GM18909 (cell line): ENCODE measurements at regions not wholly inside any gene's neighbourhood (a gene's known extent, or its start where the extent isn't known, plus 50 kb on each side); places are given as distances from the start of the nearest gene placed in this dataset.

Experiments used
- ATAC-seq: cut with Tn5 transposase; IDR thresholded peaks from one replicate; pipeline ENCODE4 v1.9.1; 2021; ENCODE audit warnings: mild to moderate bottlenecking; ENCODE audit not compliant: unreplicated experiment, poor library complexity

DNA sequence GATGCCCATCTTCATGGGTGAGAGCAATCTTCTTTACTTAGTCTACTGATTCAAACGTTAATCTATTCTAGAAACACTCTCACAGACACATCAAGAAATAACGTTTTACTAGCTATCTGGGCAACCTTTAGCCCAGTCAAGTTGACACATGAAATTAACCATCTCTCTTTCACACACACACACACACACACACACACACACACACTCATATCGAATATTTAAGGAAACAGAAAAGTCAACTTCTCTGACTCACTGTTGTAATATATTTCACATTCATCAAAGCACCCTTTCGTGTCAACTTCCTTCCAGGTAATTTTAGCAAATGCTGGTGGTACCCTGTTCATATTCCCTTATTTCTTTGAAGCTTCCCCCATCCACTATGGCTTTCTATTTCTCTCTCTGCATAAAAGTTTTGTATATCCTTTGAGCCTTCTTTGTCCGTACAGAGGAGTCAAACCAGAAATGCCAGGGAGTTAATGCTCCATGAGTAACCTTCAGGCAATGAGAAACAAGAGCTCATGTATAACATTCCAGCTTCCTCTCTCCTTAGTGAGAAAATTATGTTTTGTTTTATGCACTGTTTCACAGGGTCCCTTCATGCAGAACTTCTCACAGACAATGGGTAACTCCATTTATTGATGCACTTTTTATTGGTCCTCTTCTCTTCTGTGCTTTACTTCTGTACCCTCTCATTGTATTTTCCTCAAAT lies 335.5 kb upstream of the CBLB start:
- ATAC-seq: no peak

DNA sequence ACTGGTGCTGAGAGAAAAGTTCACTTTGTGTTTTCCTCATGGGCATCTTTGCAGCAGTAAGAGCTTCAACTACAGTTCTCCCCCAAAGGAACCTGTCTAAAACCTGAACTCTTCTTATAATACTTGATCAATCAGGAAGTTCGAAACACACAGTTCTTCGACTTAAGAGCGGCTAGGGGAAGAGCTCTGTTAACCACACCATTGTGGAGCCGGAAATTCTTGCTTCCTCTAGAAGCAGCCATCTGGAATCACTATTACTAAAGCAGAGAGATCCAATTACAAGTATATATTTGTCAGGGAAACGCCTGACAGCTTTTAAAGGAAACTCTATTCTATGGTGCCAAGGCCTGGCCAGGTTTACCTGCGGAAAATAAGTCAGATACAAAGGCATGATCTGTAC lies 337.3 kb upstream of the CBLB start:
- peak; percentile 91 for ATAC-seq

DNA sequence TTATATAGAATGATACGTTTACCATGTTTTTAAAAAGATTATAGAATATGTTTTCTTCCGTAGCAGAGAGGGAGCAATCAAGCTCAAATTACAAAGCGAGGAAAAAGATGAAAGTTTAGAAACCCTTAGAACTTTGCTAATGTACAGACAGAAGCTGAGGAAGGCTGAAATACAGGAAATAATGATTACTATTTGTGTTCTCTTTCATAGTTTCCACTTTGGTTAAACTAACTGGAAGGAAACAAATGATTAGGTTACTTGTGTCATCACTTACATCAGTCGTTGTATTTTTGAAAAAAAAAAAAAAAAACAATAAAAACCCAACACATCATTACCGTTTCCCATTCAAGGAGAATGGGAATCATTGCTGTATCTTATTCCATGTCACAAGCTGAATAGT lies 337.8 kb upstream of the CBLB start:
- peak; percentile 33 for ATAC-seq

DNA sequence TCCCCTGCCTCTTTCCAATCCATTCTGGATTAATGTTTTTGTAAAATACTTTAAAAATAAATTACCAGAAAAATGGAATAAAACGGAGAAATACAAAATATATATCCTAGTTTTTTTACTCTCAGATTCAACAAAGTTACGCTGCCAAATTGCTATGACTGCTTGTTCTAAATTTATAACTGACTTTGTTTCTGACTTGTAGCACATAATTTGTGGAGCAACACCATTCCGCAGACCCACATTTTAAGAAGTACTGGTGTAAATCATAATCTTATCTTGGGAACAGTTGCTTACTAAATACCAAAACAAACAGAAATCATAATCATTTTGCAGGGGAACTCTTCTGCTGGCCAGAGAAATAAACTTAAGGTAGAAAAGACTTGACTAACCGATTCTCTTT lies 339.4 kb upstream of the CBLB start:
- ATAC-seq: no peak

GRCh38 chr3:106208967-106209366 lies 340.2 kb upstream of the CBLB start:
- ATAC-seq: no peak

DNA sequence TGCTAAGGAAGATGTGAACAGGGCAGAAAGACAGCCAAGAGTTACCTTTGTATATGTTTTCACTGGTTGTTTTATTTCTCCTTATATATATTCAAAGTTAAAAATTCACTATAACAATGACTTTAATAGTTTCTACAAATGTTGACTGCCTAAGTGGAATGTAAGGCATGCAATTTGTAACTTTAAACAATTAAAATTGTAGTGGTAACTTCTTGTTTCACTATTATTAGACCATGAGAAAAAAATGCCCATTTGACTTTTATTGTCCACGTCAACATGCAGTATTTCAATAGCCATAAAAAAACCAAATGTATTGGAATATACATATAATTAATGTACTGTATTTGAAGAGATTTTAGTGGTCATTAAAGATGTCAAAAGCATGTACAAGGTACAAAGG lies 340.7 kb upstream of the CBLB start:
- ATAC-seq: no peak

- no peak for ATAC-seq
Observed at GRCh38 chr3:106210923-106211322, 342.1 kb upstream of the CBLB start.

DNA sequence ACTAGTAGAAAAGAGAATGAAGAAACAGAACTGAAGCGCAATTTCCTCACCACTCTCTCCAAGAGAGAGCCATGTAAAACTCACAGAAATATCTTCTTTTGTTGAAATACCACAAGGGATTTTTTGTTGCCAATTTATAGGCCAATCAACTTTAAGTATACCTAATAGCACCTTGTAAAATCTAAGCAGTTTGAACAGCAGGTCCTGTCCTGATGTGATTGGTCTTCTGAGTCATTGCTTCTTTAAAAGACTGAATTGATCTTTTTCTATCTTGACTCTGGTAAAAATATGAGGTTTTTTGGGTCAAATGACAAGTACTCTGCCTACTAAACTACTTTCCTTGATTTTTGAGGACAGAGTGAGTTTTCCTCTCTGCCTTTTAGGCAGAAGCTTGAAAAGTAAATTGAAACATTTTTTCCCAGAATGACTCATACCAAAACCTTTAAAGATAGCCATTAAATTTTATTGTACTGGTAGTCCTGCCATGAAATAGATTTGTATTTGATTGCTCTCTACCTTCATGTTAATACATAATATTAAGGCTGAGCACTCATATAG lies 343.9 kb upstream of the CBLB start:
- no peak for ATAC-seq

DNA sequence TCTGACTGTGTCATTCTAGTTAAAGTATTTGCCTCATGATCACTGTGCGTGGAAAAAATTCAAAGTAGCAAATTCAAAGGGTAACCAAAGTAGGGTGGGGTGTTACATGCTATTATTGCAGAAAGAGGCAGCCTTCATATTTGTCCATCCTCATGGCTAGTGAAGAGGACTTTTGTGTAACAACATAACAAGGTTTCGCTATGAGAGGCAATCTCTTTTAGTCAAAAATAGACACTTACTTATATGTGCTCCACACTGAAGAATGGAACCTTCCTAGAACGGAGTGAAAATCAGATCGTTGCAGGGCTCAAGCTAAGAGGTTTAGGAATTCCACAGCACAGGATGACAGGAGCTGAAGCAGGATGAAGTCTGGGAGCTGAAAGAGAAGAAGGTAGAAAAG lies 345.1 kb upstream of the CBLB start:
- ATAC-seq: no peak

- no peak for ATAC-seq
Observed at GRCh38 chr3:106214641-106215040, 345.8 kb upstream of the CBLB start.

GRCh38 chr3:106215047-106215446 lies 346.2 kb upstream of the CBLB start:
- ATAC-seq: no peak

- ATAC-seq: no peak
Observed at GRCh38 chr3:106217745-106218144, 348.9 kb upstream of the CBLB start.

GRCh38 chr3:106227068-106227467 lies 358.3 kb upstream of the CBLB start:
- no peak for ATAC-seq

DNA sequence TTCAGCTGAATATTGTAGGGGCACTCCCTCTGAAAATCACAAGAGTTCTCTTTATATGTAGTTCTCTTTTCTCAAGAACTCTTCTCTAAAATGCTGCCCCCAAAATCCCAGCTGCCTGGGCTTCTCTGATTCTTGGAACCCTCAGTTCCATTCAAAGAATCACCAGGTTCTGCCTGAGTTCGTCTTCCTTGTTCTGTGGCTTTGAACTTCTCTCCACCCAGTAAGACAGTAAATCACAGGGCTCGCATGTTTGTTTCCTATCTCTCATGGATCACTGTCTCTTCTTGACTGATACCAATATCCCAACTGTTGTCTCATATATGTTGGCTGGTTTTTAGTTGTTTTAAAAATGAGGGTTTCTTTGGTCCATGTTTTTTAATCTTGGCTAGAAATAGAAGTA lies 359.5 kb upstream of the CBLB start:
- no peak for ATAC-seq

DNA sequence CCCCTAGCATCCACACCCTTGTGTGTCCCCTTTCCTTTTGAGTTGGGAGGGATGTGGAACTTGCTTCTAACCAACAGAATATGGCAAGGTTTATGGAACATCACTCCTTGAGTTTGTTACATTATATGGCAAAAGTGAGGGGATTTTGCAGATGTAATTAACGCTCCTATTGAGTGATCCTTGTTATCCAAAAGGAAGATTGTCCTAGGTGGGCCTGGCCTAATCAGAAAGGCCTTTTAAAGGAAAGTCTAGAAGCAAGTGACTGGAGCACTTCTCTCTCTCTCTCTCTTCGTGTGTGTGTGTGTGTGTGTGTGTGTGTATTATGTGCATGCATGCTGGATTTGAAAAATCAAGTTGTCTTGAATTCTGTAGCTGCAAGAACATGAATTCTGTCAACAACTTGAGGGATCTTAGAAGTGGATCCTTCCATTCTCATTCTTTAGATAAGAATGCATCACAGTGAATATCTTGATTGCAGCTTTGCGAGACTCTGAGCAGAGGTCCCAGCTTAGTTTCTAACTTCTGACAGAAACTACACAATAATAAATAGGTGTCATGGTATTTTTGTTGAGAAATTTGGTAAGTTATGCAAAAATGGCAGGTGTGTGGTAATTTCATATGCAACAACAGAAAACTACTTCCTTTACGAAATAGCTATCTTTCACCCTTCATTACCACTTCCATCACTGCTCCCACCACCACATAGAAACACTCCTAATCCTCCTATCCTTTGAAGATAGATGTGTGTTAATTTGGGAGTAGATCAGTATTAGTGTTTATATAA lies 360.9 kb upstream of the CBLB start:
- ATAC-seq: no peak

DNA sequence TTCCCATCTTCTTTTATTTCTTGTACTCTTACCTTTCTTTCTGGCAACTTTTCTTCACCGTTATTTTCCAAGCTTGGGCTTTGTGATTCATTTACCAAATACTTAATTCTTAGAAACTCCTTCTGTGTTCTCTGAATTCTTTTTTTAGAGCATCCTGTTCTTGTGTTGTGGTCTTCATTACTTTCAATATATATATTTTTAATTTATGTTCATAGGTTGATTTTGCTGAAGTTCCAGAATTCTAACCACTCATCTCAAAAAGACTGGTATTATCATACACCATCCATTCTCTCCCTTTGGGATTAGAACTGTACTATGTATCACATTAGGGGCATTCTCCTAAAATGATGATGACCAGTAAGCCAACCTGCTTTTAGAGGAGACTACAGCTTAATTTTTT lies 362.3 kb upstream of the CBLB start:
- ATAC-seq: no peak

- no peak for ATAC-seq
Observed at GRCh38 chr3:106232956-106233355, 364.1 kb upstream of the CBLB start.

DNA sequence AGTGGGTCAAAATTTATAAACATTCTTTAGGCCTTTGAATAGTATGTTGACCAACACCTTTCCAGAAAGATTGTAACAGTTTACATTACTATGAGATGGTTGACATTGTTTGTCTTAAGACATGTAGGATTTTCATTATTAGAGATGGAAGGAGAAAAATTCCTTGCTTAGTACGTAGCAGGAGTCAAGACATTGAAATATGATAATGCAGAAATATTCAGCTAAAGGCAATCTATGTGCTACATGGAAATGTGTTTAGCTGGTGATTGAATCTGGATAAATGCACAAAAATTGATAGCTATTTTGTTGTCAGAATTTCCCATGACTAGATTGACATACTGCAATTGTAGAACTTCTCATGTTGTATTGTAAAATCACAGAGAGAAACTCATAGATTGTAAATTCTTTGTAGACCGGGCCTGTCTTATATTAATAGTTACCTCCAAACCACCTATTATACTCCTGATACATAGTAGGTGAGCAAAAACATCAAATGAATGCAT lies 370.4 kb upstream of the CBLB start:
- ATAC-seq: no peak

DNA sequence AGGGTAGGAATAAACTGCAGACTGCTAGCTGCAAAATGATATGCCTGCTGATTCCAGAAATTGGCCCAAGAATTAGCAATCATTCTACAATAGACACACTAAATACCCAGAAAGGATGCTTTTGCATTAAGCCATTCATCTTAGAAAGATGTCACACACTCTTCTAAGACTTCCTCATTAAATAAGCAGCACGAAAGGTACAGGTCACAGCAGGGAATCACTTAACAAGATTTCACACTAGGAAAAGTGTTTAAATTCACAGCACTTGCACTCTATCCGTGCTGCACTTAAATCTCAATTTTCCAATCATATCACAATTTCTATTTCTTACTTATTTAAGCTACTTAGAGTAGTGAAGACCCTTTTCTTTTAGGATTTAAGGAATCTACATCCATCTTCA lies 372.8 kb upstream of the CBLB start:
- ATAC-seq: no peak

- peak; percentile 65 for ATAC-seq
Observed at GRCh38 chr3:106242781-106243180, 374.0 kb upstream of the CBLB start.

DNA sequence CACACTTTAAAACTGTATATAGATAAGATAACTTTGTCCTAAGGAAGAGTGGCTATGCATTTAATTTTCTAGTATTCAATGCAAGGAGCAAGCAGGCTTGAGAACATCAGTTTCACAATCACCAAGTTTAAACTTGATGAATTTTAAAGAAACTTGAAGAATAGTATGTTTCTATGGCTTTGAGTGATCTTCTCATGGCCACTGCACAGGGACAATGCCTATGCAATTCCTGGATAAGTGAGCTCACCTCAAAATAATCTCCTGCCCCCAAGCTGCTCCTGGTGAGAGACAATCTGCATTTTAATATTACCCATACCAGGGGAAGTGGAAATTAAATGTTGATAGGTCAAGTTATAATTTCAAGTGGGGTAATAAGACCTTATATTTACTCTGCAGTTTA lies 376.6 kb upstream of the CBLB start:
- ATAC-seq: no peak
